Lower lobe of right lung (tissue), 2 donors: ENCODE measurements at regions not wholly inside any gene's neighbourhood (a gene's known extent, or its start where the extent isn't known, plus 50 kb on each side); places are given as distances from the start of the nearest gene placed in this dataset.

Experiments used
- ATAC-seq, 2 donors: fragments of 200-7000 bp; cut with Tn5 transposase; one replicate each; pipeline ENCODE4 v1.9.1; 2020 to 2022; ENCODE audit warnings: mild to moderate bottlenecking in 2 of 2, moderate library complexity in 2 of 2
- DNase-seq: peaks from one replicate; pipeline ENCODE4 v3.0.0-alpha.2; 2020
- H3K27ac ChIP-seq: fragments of 200-600 bp; one replicate; pipeline ENCODE4 v1.8.0; 2022
- H3K27me3 ChIP-seq: fragments of 200-600 bp; one replicate; pipeline ENCODE4 v1.8.0; 2022; ENCODE audit warnings: low read depth
- H3K36me3 ChIP-seq: fragments of 200-600 bp; one replicate; pipeline ENCODE4 v1.8.0; 2022; ENCODE audit warnings: mild to moderate bottlenecking
- H3K4me1 ChIP-seq: fragments of 200-600 bp; one replicate; pipeline ENCODE4 v1.8.0; 2022
- H3K4me3 ChIP-seq: fragments of 200-600 bp; one replicate; pipeline ENCODE4 v1.8.0; 2022; ENCODE audit warnings: mild to moderate bottlenecking
- H3K9me3 ChIP-seq: fragments of 200-600 bp; one replicate; pipeline ENCODE4 v1.8.0; 2022
- CTCF ChIP-seq: fragments of 200-600 bp; IDR thresholded peaks from one replicate; pipeline ENCODE4 v1.8.0; 2022; ENCODE audit warnings: antibody characterized with exemption, mild to moderate bottlenecking
- intact Hi-C: fragments of 100-400 bp; cut with DNase I; formaldehyde crosslinking; loops from one replicate; pipeline ENCODE4 v1.11.0; 2022
- donor health status: DM: no; HTN: yes; CAD: no; lungs with severe emphysema.

- TF ChIP-seq CTCF, result no peak
- no peaks in the 10 kb centered on the region for H3K27me3 ChIP-seq
- no peaks in the 10 kb centered on the region for H3K9me3 ChIP-seq
- no peak for ATAC-seq
- no peaks in the 10 kb centered on the region for H3K36me3 ChIP-seq
- H3K4me3 ChIP-seq, result no peak overlapping the region
- no peak overlapping the region for H3K27ac ChIP-seq
- H3K4me1 ChIP-seq, result no peaks in the 10 kb centered on the region
- DNase-seq, result no peak
- intact Hi-C loops, result no loop called here
These were observed 243.8 kb upstream of the ADAMTS16 start for GRCh38 chr5:4896328-4896727.

- intact Hi-C loops, result no loop called here
- H3K27ac ChIP-seq, result no peak overlapping the region
- no peak for TF ChIP-seq CTCF
- no peaks in the 10 kb centered on the region for H3K9me3 ChIP-seq
- DNase-seq (no peak), ATAC-seq (no peak)
- no peak overlapping the region for H3K4me3 ChIP-seq
- H3K36me3 ChIP-seq, result no peaks in the 10 kb centered on the region
- no peaks in the 10 kb centered on the region for H3K27me3 ChIP-seq
- H3K4me1 ChIP-seq, result no peaks in the 10 kb centered on the region
These were observed 238.8 kb upstream of the ADAMTS16 start for GRCh38 chr5:4901305-4901811.

GRCh38 chr5:4901924-4902323, 238.2 kb upstream of the ADAMTS16 start:
- Histone ChIP-seq H3K4me3 (no peak overlapping the region), H3K27ac (no peak overlapping the region), H3K36me3 (no peaks in the 10 kb centered on the region), H3K9me3 (no peaks in the 10 kb centered on the region), H3K4me1 (no peaks in the 10 kb centered on the region), H3K27me3 (no peaks in the 10 kb centered on the region)
- TF ChIP-seq CTCF, result no peak
- ATAC-seq, result no peak
- DNase-seq, result no peak
- intact Hi-C loops, result no loop called here

- Histone ChIP-seq H3K27ac (no peak overlapping the region), H3K36me3 (no peaks in the 10 kb centered on the region)
These were observed 234.2 kb upstream of the ADAMTS16 start for GRCh38 chr5:4905674-4906520.

GRCh38 chr5:4906786-4907185, 233.3 kb upstream of the ADAMTS16 start:
- Histone ChIP-seq H3K27me3 (no peaks in the 10 kb centered on the region), H3K27ac (no peak overlapping the region), H3K4me1 (no peaks in the 10 kb centered on the region), H3K4me3 (no peak overlapping the region), H3K36me3 (no peaks in the 10 kb centered on the region), H3K9me3 (no peaks in the 10 kb centered on the region)
- intact Hi-C loops, result no loop called here
- DNase-seq, result no peak
- TF ChIP-seq CTCF, result no peak
- ATAC-seq, result no peak

More at GRCh38 chr5:4905674-4906520, 234.2 kb upstream of the ADAMTS16 start:
- Histone ChIP-seq H3K4me1 (no peaks in the 10 kb centered on the region), H3K9me3 (no peaks in the 10 kb centered on the region), H3K4me3 (no peak overlapping the region), H3K27me3 (no peaks in the 10 kb centered on the region)
- ATAC-seq (peak; percentile 28 to 44), DNase-seq (no peak)
- intact Hi-C loops, result no loop called here
- TF ChIP-seq CTCF, result no peak
